ENCODE measurements at regions not wholly inside any gene's neighbourhood (a gene's known extent, or its start where the extent isn't known, plus 50 kb on each side); places are given as distances from the start of the nearest gene placed in this dataset.

DNA sequence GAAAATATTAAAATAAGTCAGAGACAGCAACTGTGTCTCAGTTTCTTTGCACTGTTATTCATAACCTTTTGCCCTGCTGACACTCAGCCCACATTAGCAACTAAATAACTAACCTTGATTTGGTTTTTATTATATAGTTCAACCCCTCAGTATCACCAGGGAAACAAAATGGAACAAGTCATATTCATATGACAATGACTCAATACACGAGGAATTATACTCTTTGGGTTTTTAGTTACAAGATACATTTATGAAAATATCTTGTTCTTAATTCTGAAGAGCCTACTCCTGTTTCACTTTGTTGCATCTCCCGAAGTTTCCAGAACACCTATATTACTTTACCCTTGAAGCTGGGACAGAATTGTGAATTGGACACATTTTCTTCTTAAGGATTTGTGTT, 845.4 kb downstream of the EFNA5 start:
- Histone ChIP-seq H3K23ac (ENCODE audit: insufficient read length, low read depth, low read length) (no peak overlapping the region), H2BK12ac (ENCODE audit: insufficient read length, low read depth, low read length) (no peak overlapping the region), H2BK120ac (ENCODE audit: low read depth, low read length, poor library complexity, severe bottlenecking) (no peak overlapping the region), H3K4ac (ENCODE audit: low read depth, low read length) (no peak overlapping the region), H3K9me3 (ENCODE audit: control insufficient read depth, low read depth, low read length) (no peaks in the 10 kb centered on the region), H3K56ac (ENCODE audit: insufficient read length, low read depth, low read length) (no peak overlapping the region), H3K23me2 (ENCODE audit: insufficient read length, low read depth, low read length, poor library complexity, severe bottlenecking) (no peaks in the 10 kb centered on the region), H4K91ac (ENCODE audit: insufficient read length, low read depth, low read length) (no peak overlapping the region), H2AK5ac (ENCODE audit: insufficient read length, low read length) (no peak overlapping the region), H3K27me3 (ENCODE audit: insufficient read depth, low read length) (no peaks in the 10 kb centered on the region), H3T11ph (ENCODE audit: low read length) (no peak overlapping the region), H3K9ac (ENCODE audit: extremely low read depth, insufficient read length, low read length) (no peak overlapping the region), H3K27ac (ENCODE audit: insufficient read length, low read depth, low read length) (no peak overlapping the region), H4K8ac (replicated peaks; ENCODE audit: insufficient read length, low read depth, low read length) (no peak overlapping the region), H2AFZ (ENCODE audit: low read length) (no peak overlapping the region), H3K4me2 (ENCODE audit: insufficient read depth, insufficient read length, low read length) (no peak overlapping the region), H3K18ac (ENCODE audit: insufficient read length, low read depth, low read length) (no peak overlapping the region), H3K79me2 (ENCODE audit: insufficient read depth, low read length) (no peaks in the 10 kb centered on the region), H2BK15ac (ENCODE audit: low read depth, low read length) (no peak overlapping the region), H3K79me1 (ENCODE audit: insufficient read depth, low read depth, low read length, poor library complexity, severe bottlenecking) (no peaks in the 10 kb centered on the region), H3K14ac (ENCODE audit: insufficient read depth, low read length) (no peak overlapping the region), H2BK5ac (ENCODE audit: insufficient read length, low read length) (no peak overlapping the region), H3K4me1 (ENCODE audit: insufficient read depth, low read length) (no peaks in the 10 kb centered on the region), H2BK20ac (ENCODE audit: low read depth, low read length, poor library complexity, severe bottlenecking) (no peak overlapping the region), H4K20me1 (ENCODE audit: control insufficient read depth, insufficient read depth, insufficient read length) (no peaks in the 10 kb centered on the region), H4K5ac (ENCODE audit: insufficient read length, low read depth, low read length) (no peak overlapping the region)
- H3K36me3 Mint-ChIP-seq (ENCODE audit: insufficient read depth in 1 of 3, low read depth in 3 of 3), result no peaks in the 10 kb centered on the region
- H3K4me3 Mint-ChIP-seq, result no peak overlapping the region
- H3K27ac Mint-ChIP-seq, result no peak overlapping the region
- no CpG with 5 or more reads among the region's 2 CpGs for WGBS (ENCODE audit: extremely low coverage, insufficient read length, low lambda C conversion rate)
- no peaks in the 10 kb centered on the region; a peak in 2 of 5 replicates for H3K9me3 Mint-ChIP-seq
- no peaks in the 10 kb centered on the region for H3K4me1 Mint-ChIP-seq
- no peak for DNase-seq
- TF ChIP-seq, protein P1, sequence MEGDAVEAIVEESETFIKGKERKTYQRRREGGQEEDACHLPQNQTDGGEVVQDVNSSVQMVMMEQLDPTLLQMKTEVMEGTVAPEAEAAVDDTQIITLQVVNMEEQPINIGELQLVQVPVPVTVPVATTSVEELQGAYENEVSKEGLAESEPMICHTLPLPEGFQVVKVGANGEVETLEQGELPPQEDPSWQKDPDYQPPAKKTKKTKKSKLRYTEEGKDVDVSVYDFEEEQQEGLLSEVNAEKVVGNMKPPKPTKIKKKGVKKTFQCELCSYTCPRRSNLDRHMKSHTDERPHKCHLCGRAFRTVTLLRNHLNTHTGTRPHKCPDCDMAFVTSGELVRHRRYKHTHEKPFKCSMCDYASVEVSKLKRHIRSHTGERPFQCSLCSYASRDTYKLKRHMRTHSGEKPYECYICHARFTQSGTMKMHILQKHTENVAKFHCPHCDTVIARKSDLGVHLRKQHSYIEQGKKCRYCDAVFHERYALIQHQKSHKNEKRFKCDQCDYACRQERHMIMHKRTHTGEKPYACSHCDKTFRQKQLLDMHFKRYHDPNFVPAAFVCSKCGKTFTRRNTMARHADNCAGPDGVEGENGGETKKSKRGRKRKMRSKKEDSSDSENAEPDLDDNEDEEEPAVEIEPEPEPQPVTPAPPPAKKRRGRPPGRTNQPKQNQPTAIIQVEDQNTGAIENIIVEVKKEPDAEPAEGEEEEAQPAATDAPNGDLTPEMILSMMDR (conservative IDR thresholded peaks at IDR 0.05), result no peak
- H3K27me3 Mint-ChIP-seq (ENCODE audit: low read depth), result no peaks in the 10 kb centered on the region
